ENCODE measurements at regions not wholly inside any gene's neighbourhood (a gene's known extent, or its start where the extent isn't known, plus 50 kb on each side); places are given as distances from the start of the nearest gene placed in this dataset.

- H3K4me1 ChIP-seq (replicated peaks in 1 of 4; ENCODE audit: control insufficient read depth in 3 of 4, insufficient read depth in 4 of 4, low read length in 3 of 4): no peaks in the 10 kb centered on the region
- H2AK5ac ChIP-seq (ENCODE audit: low read depth, low read length): no peak overlapping the region
- H2BK120ac ChIP-seq (replicated peaks; ENCODE audit: low read depth, low read length): no peak overlapping the region
- no peak overlapping the region for H3K9ac ChIP-seq (replicated peaks in 1 of 4; ENCODE audit: extremely low read depth in 1 of 4, low read depth in 3 of 4, low read length in 3 of 4)
- H4K5ac ChIP-seq (ENCODE audit: insufficient read length, low read depth, low read length): no peak overlapping the region
- H3K79me1 ChIP-seq (ENCODE audit: low read depth, low read length): no peaks in the 10 kb centered on the region
- H3K79me2 ChIP-seq (ENCODE audit: control insufficient read depth in 1 of 2, insufficient read depth in 2 of 2, low read length in 2 of 2): no peaks in the 10 kb centered on the region
- H3K56ac ChIP-seq (replicated peaks; ENCODE audit: insufficient read length, low read depth, low read length): no peak overlapping the region
- no peaks in the 10 kb centered on the region for H3K36me3 ChIP-seq (ENCODE audit: control insufficient read depth in 2 of 4, insufficient read depth in 4 of 4, low read length in 3 of 4)
- H3K27me3 ChIP-seq (replicated peaks in 1 of 4; ENCODE audit: control insufficient read depth in 3 of 4, extremely low read depth in 1 of 4, insufficient read depth in 3 of 4, low read length in 3 of 4): no peaks in the 10 kb centered on the region
- no peak overlapping the region for H3K23ac ChIP-seq (ENCODE audit: insufficient read length)
- H2AFZ ChIP-seq (ENCODE audit: low read length): no peak overlapping the region
- no peak for FAIRE-seq
- H3K9me3 ChIP-seq (ENCODE audit: insufficient read depth in 2 of 2, low read depth in 1 of 2, low read length in 1 of 2): no peaks in the 10 kb centered on the region
- no peak for DNase-seq (ENCODE audit: low read depth in 1 of 2, low spot score in 2 of 2)
- no peak overlapping the region for H2BK5ac ChIP-seq (ENCODE audit: low read depth, low read length)
- H4K91ac ChIP-seq (replicated peaks; ENCODE audit: insufficient read length, low read length): no peak overlapping the region
- whole genome bisulfite sequencing, 2 experiments (ENCODE audit: extremely low coverage in 1 of 2, insufficient coverage in 1 of 2, insufficient read length in 1 of 2, insufficient replicate concordance in 2 of 2, low coverage in 1 of 2, low lambda C conversion rate in 2 of 2, missing lambda C conversion rate in 1 of 2): 86% methylated on average over 1 of the region's 1 CpG; no CpG with 5 or more reads in 1 of the 2 experiments
- H2BK12ac ChIP-seq (ENCODE audit: low read depth, low read length): no peak overlapping the region
- no peak overlapping the region for H3K18ac ChIP-seq (ENCODE audit: extremely low read depth, low read length)
- no peak overlapping the region for H3K4me3 ChIP-seq (ENCODE audit: extremely low read depth in 1 of 4, insufficient read depth in 2 of 4, low read depth in 3 of 4, low read length in 4 of 4)
- ChIA-PET CTCF (ENCODE audit: partially characterized antibody) (interaction anchor here (0.6 to 1.1 kb wide), 4 partner anchors 12 to 377 kb away, joined by 3 read pairs; no protein-coding TSS in a partner anchor), POLR2A (ENCODE audit: partially characterized antibody) (no interaction called here)
- no peak overlapping the region for H2BK15ac ChIP-seq (ENCODE audit: low read length)
- no peak overlapping the region for H3K4ac ChIP-seq (replicated peaks; ENCODE audit: insufficient read length, low read depth, low read length)
- no peak overlapping the region for H3K4me2 ChIP-seq (ENCODE audit: insufficient read depth in 1 of 2, low read depth in 2 of 2, low read length in 2 of 2)
- no peak overlapping the region for H3K14ac ChIP-seq (ENCODE audit: insufficient read length)
- TF ChIP-seq, protein P1, sequence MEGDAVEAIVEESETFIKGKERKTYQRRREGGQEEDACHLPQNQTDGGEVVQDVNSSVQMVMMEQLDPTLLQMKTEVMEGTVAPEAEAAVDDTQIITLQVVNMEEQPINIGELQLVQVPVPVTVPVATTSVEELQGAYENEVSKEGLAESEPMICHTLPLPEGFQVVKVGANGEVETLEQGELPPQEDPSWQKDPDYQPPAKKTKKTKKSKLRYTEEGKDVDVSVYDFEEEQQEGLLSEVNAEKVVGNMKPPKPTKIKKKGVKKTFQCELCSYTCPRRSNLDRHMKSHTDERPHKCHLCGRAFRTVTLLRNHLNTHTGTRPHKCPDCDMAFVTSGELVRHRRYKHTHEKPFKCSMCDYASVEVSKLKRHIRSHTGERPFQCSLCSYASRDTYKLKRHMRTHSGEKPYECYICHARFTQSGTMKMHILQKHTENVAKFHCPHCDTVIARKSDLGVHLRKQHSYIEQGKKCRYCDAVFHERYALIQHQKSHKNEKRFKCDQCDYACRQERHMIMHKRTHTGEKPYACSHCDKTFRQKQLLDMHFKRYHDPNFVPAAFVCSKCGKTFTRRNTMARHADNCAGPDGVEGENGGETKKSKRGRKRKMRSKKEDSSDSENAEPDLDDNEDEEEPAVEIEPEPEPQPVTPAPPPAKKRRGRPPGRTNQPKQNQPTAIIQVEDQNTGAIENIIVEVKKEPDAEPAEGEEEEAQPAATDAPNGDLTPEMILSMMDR (IDR thresholded peaks at IDR 0.05; ENCODE audit: control extremely low read depth in 1 of 3, insufficient read depth in 1 of 3, low read depth in 1 of 3, low read length in 3 of 3): peak in 2 of 3 experiments; percentile 15 to 24; a peak in 3 of 4 replicates
- TF ChIP-seq CHD2 (IDR thresholded peaks at IDR 0.05; ENCODE audit: low read length) (no peak), RAD21 (IDR thresholded peaks at IDR 0.05 in 1 of 2, conservative IDR thresholded peaks at IDR 0.05 in 1 of 2; ENCODE audit: low read depth in 2 of 2, low read length in 2 of 2) (peak; percentile 32 to 46; a peak in 3 of 4 replicates)
- H4K8ac ChIP-seq (ENCODE audit: extremely low read depth, insufficient read depth, low read length): no peak overlapping the region
- H4K20me1 ChIP-seq (replicated peaks in 1 of 2; ENCODE audit: control insufficient read depth in 1 of 2, insufficient read depth in 2 of 2, low read length in 2 of 2): no peaks in the 10 kb centered on the region
- no peak overlapping the region for H3K27ac ChIP-seq (ENCODE audit: low read depth, low read length)
- H3K23me2 ChIP-seq (ENCODE audit: low read depth, low read length): no peaks in the 10 kb centered on the region
- H2BK20ac ChIP-seq (ENCODE audit: low read length): no peak overlapping the region
Measured at GRCh38 chr11:87501388-87501787, 463.7 kb downstream of the TMEM135 start.
